H9 (cell line): ENCODE measurements at regions not wholly inside any gene's neighbourhood (a gene's known extent, or its start where the extent isn't known, plus 50 kb on each side); places are given as distances from the start of the nearest gene placed in this dataset.

Source experiments
- DNase-seq: peaks from one replicate; pipeline ENCODE4 v3.0.0-alpha.2; 2017
- H2AFZ ChIP-seq: one replicate; pipeline ENCODE4 v1.6.1; 2013; ENCODE audit warnings: mild to moderate bottlenecking, low read length, control low read depth, moderate library complexity
- H2AK5ac ChIP-seq: 2 replicates; pipeline ENCODE4 v1.6.1; 2013; ENCODE audit warnings: low read length, control low read depth, mixed read lengths; ENCODE audit not compliant: insufficient read length
- H2BK120ac ChIP-seq: one replicate; pipeline ENCODE4 v1.6.1; 2013; ENCODE audit warnings: low read depth, mild to moderate bottlenecking, low read length, control low read depth, inconsistent platforms; ENCODE audit not compliant: poor library complexity, severe bottlenecking
- H2BK12ac ChIP-seq: 2 replicates; pipeline ENCODE4 v1.6.1; 2013; ENCODE audit warnings: low read length, control low read depth, mixed read lengths, low read depth; ENCODE audit not compliant: insufficient read length
- H2BK15ac ChIP-seq: 2 replicates; pipeline ENCODE4 v1.6.1; 2013; ENCODE audit warnings: low read depth, low read length, control low read depth
- H2BK20ac ChIP-seq: one replicate; pipeline ENCODE4 v1.6.1; 2013; ENCODE audit warnings: low read depth, mild to moderate bottlenecking, low read length, control low read depth, inconsistent platforms; ENCODE audit not compliant: poor library complexity, severe bottlenecking
- H2BK5ac ChIP-seq: 2 replicates; pipeline ENCODE4 v1.6.1; 2013; ENCODE audit warnings: low read length, control low read depth, mixed read lengths; ENCODE audit not compliant: insufficient read length
- H3K14ac ChIP-seq: 2 replicates; pipeline ENCODE4 v1.6.1; 2013; ENCODE audit warnings: low read length, control low read depth; ENCODE audit not compliant: insufficient read depth
- H3K18ac ChIP-seq: 2 replicates; pipeline ENCODE4 v1.6.1; 2013; ENCODE audit warnings: low read depth, mild to moderate bottlenecking, mixed read lengths, low read length, control low read depth; ENCODE audit not compliant: insufficient read length
- H3K23ac ChIP-seq: 2 replicates; pipeline ENCODE4 v1.6.1; 2013; ENCODE audit warnings: low read length, control low read depth, mixed read lengths, low read depth; ENCODE audit not compliant: insufficient read length
- H3K23me2 ChIP-seq: 2 replicates; pipeline ENCODE4 v1.6.1; 2013; ENCODE audit warnings: low read depth, mild to moderate bottlenecking, mixed read lengths, low read length, control low read depth; ENCODE audit not compliant: insufficient read length, poor library complexity, severe bottlenecking
- H3K27ac ChIP-seq: 2 replicates; pipeline ENCODE4 v1.5.1; 2013; ENCODE audit warnings: low read length, control low read depth, mixed read lengths, low read depth; ENCODE audit not compliant: insufficient read length
- H3K27me3 ChIP-seq: 2 replicates; pipeline ENCODE4 v1.6.1; 2013; ENCODE audit warnings: low read length, control low read depth, inconsistent platforms; ENCODE audit not compliant: insufficient read depth
- H3K4ac ChIP-seq: 2 replicates; pipeline ENCODE4 v1.6.1; 2013; ENCODE audit warnings: low read depth, mild to moderate bottlenecking, control low read depth, inconsistent platforms, low read length, moderate library complexity
- H3K4me1 ChIP-seq: 2 replicates; pipeline ENCODE4 v1.6.1; 2013; ENCODE audit warnings: low read length, control low read depth, inconsistent platforms; ENCODE audit not compliant: insufficient read depth
- H3K4me2 ChIP-seq: 2 replicates; pipeline ENCODE4 v1.6.1; 2013; ENCODE audit warnings: low read length, control low read depth, mixed read lengths; ENCODE audit not compliant: insufficient read length, insufficient read depth
- H3K56ac ChIP-seq: 2 replicates; pipeline ENCODE4 v1.6.1; 2013; ENCODE audit warnings: low read depth, mild to moderate bottlenecking, mixed read lengths, low read length, control low read depth; ENCODE audit not compliant: insufficient read length
- H3K79me1 ChIP-seq: 2 replicates; pipeline ENCODE4 v1.6.1; 2013; ENCODE audit warnings: low read depth, mild to moderate bottlenecking, moderate library complexity, low read length, control low read depth, inconsistent platforms; ENCODE audit not compliant: insufficient read depth, poor library complexity, severe bottlenecking
- H3K79me2 ChIP-seq: 2 replicates; pipeline ENCODE4 v1.6.1; 2013; ENCODE audit warnings: low read length, control low read depth, inconsistent platforms; ENCODE audit not compliant: insufficient read depth
- H3K9ac ChIP-seq: 2 replicates; pipeline ENCODE4 v1.6.1; 2013; ENCODE audit warnings: low read length, control low read depth, mixed read lengths; ENCODE audit not compliant: insufficient read length; ENCODE audit errors: extremely low read depth
- H3K9me3 ChIP-seq: one replicate; pipeline ENCODE4 v1.6.1; 2013; ENCODE audit warnings: low read depth, low read length, inconsistent platforms; ENCODE audit not compliant: control insufficient read depth
- H3T11ph ChIP-seq: one replicate; pipeline ENCODE4 v1.6.1; 2013; ENCODE audit warnings: mild to moderate bottlenecking, low read length, control low read depth, inconsistent platforms
- H4K20me1 ChIP-seq: one replicate; pipeline ENCODE4 v1.6.1; 2013; ENCODE audit not compliant: control insufficient read depth, insufficient read length, insufficient read depth
- H4K5ac ChIP-seq: 2 replicates; pipeline ENCODE4 v1.6.1; 2013; ENCODE audit warnings: low read depth, mild to moderate bottlenecking, mixed read lengths, low read length, control low read depth; ENCODE audit not compliant: insufficient read length
- H4K8ac ChIP-seq: replicated peaks from 2 replicates; pipeline ENCODE4 v1.6.1; 2013; ENCODE audit warnings: low read length, control low read depth, mixed read lengths, low read depth; ENCODE audit not compliant: insufficient read length
- H4K91ac ChIP-seq: 2 replicates; pipeline ENCODE4 v1.6.1; 2013; ENCODE audit warnings: low read depth, mild to moderate bottlenecking, moderate library complexity, mixed read lengths, low read length, control low read depth; ENCODE audit not compliant: insufficient read length
- H3K27ac Mint-ChIP-seq, 3 experiments: 2 replicates in 2 of 3; 3 replicates in 1 of 3; pipeline ENCODE4 v1.8.0; 2020 to 2021; ENCODE audit warnings: mixed read lengths in 3 of 3, mild to moderate bottlenecking in 1 of 3, moderate library complexity in 1 of 3
- H3K27me3 Mint-ChIP-seq: 2 replicates; pipeline ENCODE4 v1.8.0; 2021; ENCODE audit warnings: low read depth, mild to moderate bottlenecking, moderate library complexity, mixed read lengths
- H3K36me3 Mint-ChIP-seq, 3 experiments: 2 replicates in 2 of 3; 3 replicates in 1 of 3; pipeline ENCODE4 v1.8.0; 2020 to 2021; ENCODE audit warnings: low read depth in 3 of 3, mixed read lengths in 3 of 3; ENCODE audit not compliant: insufficient read depth in 1 of 3
- H3K4me1 Mint-ChIP-seq, 2 experiments: 2 replicates each; pipeline ENCODE4 v1.8.0; 2020; ENCODE audit warnings: mixed read lengths in 2 of 2
- H3K4me3 Mint-ChIP-seq, 2 experiments: 2 replicates in 1 of 2; 3 replicates in 1 of 2; pipeline ENCODE4 v1.8.0; 2020 to 2021; ENCODE audit warnings: mild to moderate bottlenecking in 2 of 2, mixed read lengths in 2 of 2, moderate library complexity in 1 of 2
- H3K9me3 Mint-ChIP-seq, 2 experiments: 2 replicates in 1 of 2; 3 replicates in 1 of 2; pipeline ENCODE4 v1.8.0; 2020; ENCODE audit warnings: mild to moderate bottlenecking in 2 of 2, mixed read lengths in 2 of 2, moderate library complexity in 1 of 2
- CTCF ChIP-seq: fragments of 200-600 bp; sonication (generic); conservative IDR thresholded peaks from 3 replicates; pipeline ENCODE4 v1.8.0; 2021; ENCODE audit warnings: antibody characterized with exemption, mild to moderate bottlenecking
- WGBS: extraction: QIAGEN DNeasy Blood & Tissue Kit; methylation state at CpG from one replicate; pipeline ENCODE4 v1.1.7; 2013; ENCODE audit warnings: missing lambda C conversion rate, low lambda C conversion rate, mixed read lengths; ENCODE audit not compliant: insufficient read length; ENCODE audit errors: extremely low coverage; 5-methylcytosine and 5-hydroxymethylcytosine counted together

DNA sequence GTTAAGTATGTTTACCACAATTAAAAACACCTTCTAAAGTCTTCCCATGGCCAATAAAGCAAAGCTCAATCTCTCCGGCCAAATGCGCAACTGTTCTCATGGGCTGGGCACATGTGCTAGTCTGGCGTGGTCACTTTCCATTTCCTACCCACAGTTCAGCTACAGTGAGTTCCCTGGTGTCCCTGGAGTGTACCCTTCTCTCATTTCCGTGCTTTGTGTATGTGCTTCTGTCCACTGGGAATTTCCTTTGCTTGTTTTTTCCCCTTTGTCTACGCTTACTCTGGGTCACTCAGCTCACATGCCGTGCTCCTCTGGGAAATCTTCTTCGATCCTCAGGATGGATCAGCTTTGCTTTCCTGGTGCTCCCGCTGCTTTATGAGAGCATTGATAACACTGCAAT lies 69.6 kb upstream of the GYPC start:
- Histone ChIP-seq H2BK15ac (no peak overlapping the region), H3K23me2 (no peaks in the 10 kb centered on the region), H3K27ac (no peak overlapping the region), H3K9me3 (no peaks in the 10 kb centered on the region), H2AFZ (no peak overlapping the region), H3K14ac (no peak overlapping the region), H4K8ac (no peak overlapping the region), H3K18ac (no peak overlapping the region), H3K27me3 (no peaks in the 10 kb centered on the region), H3T11ph (no peak overlapping the region), H2BK5ac (no peak overlapping the region), H4K20me1 (no peaks in the 10 kb centered on the region), H4K91ac (no peak overlapping the region), H4K5ac (no peak overlapping the region), H3K9ac (no peak overlapping the region), H3K23ac (no peak overlapping the region), H2BK120ac (no peak overlapping the region), H2BK20ac (no peak overlapping the region), H2AK5ac (no peak overlapping the region), H3K4ac (no peak overlapping the region), H3K4me1 (no peaks in the 10 kb centered on the region), H3K79me1 (no peaks in the 10 kb centered on the region), H3K79me2 (no peaks in the 10 kb centered on the region), H2BK12ac (no peak overlapping the region), H3K56ac (no peak overlapping the region), H3K4me2 (no peak overlapping the region)
- H3K4me1 Mint-ChIP-seq = no peaks in the 10 kb centered on the region
- no peak overlapping the region for H3K27ac Mint-ChIP-seq
- TF ChIP-seq CTCF = no peak
- H3K4me3 Mint-ChIP-seq = no peak overlapping the region
- H3K9me3 Mint-ChIP-seq = no peaks in the 10 kb centered on the region
- no peak for DNase-seq
- WGBS = no CpG with 5 or more reads among the region's 8 CpGs
- no peaks in the 10 kb centered on the region for H3K36me3 Mint-ChIP-seq
- H3K27me3 Mint-ChIP-seq = no peaks in the 10 kb centered on the region
